HG03103 (cell line): ENCODE measurements at regions not wholly inside any gene's neighbourhood (a gene's known extent, or its start where the extent isn't known, plus 50 kb on each side); places are given as distances from the start of the nearest gene placed in this dataset.
"Not testable (repeated sequence)": the region's sequence is repeated elsewhere in the genome, so short reads cannot be mapped to it uniquely, and the experiment has no call there.

Experiments used
- ATAC-seq: cut with Tn5 transposase; IDR thresholded peaks from one replicate; pipeline ENCODE4 v1.9.1; 2021; ENCODE audit warnings: low read depth; ENCODE audit not compliant: unreplicated experiment

DNA sequence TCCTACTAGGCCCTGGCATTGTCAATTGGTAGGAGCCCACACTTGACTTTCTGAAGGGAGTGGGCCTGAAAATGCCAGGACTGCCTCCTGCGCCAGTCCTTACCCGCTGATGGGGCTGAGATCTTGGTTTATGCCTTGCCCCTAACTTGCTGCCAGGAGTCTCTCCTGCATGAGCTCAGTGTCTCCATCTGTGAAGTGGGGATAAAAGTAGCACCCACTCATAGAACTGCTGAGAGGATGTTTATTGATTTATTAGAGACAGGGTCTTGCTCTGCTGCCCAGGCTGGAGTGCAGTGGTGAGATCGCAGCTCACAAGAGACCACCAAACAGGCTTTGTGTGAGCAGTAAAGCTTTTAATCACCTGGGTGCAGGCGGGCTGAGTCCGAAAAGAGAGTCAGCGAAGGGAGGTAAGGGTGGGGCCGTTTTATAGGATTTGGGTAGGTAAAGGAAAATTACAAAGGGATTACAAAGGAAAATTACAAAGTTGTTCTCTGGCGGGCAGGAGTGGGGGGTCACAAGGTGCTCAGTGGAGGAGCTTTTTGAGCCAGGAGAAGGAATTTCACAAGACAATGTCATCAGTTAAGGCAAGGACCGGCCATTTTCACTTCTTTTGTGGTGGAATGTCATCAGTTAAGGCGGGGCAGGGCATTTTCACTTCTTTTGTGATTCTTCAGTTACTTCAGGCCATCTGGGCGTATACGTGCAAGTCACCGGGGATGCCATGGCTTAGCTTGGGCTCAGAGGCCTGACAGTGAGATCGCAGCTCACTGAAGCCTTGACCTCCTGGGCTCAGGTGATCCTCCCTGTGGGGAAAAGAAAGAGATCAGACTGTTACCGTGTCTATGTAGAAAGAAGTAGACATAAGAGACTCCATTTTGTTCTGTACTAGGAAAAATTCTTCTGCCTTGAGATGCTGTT, 93.7 kb downstream of the LSM3 start:
- ATAC-seq: not testable (repeated sequence)

DNA sequence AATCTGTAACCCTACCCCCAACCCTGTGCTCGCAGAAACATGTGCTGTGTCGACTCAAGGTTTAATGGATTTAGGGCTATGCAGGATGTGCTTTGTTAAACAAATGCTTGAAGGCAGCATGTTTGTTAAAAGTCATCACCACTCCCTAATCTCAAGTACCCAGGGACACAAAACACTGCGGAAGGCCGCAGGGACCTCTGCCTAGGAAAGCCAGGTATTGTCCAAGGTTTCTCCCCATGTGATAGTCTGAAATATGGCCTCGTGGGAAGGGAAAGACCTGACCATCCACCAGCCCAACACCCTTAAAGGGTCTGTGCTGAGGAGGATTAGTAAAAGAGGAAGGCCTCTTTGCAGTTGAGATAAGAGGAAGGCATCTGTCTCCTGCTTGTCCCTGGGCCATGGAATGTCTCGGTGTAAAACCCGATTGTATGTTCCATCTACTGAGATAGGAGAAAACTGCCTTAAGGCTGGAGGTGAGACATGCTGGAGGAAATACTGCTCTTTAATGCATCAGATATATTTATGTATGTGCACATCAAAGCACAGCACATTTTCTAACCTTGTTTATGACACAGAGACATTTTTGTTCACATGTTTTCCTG, 94.4 kb downstream of the LSM3 start:
- not testable (repeated sequence) for ATAC-seq

DNA sequence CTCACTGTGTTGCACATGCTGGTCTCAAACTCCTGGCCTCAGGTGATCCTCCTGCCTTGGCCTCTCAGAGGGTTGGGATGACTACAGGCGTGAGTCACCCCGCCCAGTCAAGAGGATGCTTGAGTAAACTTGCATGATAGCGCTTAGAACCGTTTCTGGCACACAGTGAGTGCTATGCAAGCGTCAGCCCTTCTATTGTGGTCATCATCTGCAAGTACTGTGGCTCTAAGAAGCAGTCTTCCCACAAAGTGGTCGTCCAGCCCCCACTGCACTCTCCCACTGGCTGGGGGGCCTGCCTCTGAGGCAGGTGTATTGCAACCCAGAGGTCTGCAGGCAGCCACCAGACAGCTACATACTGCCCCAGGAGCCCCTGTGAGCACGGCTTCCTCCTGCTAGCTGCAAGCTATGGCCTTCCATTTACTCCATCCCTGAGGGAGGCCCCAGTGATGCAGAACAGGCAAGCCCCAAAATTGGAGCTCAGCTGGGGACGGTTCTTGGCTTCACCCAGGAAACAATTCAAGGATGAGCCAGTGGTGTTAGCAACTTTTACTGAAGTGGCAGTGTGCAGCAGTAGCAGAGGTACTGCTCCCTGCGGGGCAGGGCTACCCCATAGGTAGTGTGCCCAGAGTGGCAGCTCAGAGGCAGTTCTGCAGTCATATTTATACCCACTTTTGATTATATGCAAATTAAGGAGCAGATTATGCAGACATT, 95.4 kb downstream of the LSM3 start:
- ATAC-seq: no peak

DNA sequence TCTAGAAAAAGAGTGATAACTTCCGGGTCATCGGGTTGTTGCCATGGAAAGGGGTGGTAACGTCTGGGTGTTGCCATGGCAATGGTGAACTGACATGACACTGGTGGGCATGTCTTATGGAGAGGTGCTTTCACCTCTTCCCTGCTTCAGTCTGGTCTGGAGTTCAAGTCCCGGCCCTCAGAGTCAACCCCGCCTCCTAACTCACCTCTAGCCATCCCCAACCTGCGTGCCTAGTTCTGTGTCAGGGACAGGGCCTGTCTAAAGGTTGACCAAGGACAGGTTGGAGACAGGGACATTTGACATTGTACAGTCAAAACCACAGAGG, 96.0 kb downstream of the LSM3 start:
- no peak for ATAC-seq

DNA sequence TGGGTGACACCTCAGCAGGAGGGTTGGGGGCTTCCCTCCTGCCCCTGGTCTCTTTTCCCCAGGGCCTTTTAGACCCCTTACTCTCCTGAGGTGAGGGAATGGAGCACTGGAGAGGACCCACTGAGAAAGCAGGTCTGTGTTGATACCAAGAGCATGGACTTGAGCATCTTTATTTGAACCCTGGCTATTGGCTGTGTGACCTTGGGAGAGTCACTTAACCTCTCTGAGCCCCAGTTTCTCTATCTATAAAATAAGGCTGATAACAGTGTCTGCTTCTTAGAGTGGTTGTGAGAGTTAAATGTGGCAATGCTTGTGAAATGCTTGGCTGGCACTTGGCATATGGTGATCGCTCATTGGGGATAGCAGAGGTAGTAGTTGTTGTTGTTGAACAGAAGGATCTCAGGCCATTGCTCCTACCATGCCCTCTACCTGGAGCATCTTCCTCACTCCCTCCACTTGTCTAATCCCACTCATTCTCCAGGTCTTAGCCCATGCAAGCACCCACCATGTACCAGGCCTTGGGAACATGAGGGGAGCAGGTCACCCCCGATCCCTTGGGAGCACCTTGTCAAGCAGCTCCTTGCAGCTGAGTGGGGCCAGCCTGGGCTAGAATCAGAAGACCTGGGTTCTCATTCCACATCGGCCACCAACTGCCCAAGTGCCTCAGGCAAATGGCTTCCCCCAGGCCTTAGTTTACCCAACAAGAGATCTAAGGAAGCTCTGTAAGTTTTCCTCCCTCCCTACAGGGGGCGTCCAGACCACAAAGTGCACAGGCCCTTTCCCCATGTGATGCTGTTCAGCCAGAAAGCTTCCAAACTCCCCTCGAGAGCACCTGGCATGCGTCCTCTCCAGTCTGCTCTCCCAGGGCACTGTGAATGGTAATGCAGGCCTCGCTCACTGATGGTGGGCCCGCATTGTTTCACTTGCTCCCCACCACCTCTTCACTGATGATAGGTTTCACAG, 96.7 kb downstream of the LSM3 start:
- ATAC-seq: no peak

DNA sequence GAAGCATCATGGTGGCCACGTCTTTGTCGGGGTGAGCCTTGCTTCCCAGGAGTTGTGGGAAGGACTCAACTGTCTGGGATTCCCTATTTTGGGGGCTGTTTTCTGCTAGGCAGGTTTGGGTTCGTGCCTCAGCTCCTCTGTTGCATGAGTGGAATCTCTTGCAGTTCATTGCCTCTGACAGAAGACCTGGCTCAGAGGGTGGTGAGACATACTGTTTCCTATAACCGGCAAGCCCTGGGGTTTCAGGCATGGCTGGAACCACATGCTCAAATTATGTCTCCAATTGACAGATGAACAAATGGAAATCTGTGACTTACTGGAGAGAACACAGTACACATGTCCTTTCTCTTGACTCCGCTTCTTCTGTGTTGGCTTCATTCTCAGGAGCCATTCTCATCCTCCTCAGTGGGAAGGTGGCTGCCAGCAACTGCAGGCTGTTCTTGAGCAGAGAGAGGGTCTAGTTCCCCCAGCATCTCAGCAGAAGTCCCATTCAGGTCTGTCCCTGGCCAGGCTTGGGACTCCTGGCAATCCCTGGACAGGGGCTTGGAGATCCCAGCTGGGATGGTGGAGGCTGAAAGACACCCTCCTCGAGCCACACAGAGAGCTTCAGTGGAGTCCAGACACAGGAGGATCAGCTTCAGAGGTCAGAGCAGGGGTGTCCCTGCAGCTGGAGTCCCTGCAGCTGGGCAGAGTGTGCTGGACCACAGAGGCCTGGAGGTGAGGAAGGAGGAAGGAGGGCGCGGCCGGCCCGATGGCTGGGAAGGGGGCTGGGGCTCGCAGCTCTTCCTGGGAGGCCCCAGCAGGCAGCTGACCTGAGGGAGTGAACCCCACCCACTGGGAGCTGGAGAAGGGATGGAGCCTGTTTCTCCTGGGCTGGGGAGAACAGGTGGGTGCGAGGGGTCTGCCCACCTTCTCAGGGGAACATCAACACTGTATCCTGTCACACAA, 97.6 kb downstream of the LSM3 start:
- ATAC-seq: no peak

DNA sequence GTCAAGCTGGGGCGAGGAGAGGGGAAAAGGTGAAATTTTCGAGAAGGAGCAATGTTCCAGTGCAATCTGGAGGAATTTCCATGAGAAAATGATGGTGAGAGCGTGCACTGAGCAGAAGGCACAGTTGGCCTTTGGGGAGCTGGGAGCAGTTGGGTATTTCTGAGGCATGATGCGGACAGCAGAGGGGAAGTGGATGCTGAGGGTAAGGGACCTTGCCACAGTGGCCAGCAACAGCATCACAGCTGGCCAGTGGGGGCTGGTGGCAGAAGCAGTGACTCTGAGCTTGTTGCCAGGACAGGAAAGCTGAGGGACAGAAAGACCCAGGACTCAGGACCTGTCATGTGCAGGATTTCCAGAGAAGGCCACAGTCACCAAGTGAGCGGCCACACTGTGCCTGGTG, 98.9 kb downstream of the LSM3 start:
- no peak for ATAC-seq

DNA sequence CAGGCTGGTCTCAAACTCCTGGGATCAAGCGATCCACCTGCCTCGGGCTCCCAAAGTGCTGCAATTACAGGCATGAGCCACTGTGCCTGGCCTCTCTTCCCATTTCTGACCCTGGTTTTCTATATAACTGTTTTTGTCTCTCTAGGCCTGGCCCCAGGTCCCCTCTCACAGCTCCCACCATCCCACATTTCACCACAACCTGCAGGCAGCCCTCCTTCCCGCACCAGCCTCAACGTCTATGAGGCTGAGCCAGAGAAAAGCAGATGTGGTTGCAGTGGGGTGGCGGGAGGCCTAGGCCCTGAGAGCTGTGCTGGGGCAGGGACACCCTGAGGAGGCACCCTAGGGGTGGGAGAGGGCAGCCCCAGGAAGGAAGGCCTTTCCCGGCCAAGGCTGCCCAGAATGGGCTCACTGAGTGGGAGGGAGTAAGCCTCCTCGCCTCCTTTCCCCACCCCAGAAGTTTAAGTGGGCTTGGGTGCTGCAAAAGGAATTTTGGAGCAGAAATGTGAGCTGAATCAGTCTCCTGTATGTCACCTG, 99.7 kb downstream of the LSM3 start:
- ATAC-seq: no peak

DNA sequence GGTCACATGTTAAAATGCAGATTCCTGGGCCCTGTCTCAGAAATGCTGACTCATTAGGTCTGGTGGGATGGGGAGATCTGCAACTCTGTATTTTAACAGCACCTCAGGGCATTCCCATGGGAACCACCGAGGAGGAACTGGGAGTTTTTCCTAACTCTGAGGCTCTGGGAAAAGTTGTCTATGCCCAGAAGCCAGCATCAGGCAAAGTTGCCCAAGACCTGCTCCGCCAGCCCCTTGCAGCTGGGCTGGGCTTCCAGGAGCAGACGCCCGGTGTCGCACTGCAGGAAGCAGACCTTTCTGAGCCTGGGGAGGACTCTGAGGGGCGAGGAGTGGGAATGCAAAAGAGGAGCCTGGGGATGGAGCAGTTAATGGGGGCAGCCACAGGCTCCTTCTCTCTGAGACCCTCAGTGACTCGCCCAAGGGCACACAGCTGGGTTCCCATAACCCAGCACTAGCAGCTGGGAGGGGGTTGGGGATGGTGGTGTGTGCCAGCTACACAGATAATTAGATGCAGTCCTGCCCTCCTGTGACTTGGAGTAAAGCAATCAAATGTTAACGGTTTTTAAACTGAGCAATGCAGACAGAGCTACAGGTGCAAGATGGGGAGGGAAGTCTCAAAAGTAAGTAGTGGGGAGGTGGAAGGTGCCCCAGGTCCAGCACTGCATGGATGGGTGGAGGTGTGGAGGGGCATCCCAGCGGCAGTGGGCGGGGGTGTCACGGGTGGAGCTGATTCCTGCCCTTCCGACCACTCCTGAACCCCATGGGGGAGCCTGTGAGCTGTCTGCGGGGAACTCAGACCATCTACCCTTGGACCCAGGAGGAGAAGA, 100.4 kb downstream of the LSM3 start:
- no peak for ATAC-seq

DNA sequence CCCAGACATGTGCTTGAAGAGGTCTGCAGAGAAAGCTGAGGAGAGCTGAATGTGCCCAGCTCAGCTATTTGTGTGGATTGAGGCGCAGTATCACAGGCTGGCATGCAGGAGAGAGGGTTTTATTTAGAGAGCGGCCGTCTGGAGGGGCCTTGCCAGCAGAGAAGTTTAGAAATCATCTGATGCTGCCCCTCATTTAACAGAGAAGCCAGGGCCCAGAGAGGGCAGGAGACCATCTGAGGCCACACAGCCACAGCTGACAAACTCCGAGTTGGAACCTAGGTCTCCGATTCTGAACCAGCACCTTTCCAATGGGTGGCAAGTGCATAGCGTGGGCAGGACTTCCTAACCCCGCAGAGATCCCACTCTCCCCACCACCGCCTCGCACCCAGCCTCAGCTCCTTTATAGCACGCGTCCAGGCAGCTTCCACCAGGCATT, 101.0 kb downstream of the LSM3 start:
- ATAC-seq: no peak

DNA sequence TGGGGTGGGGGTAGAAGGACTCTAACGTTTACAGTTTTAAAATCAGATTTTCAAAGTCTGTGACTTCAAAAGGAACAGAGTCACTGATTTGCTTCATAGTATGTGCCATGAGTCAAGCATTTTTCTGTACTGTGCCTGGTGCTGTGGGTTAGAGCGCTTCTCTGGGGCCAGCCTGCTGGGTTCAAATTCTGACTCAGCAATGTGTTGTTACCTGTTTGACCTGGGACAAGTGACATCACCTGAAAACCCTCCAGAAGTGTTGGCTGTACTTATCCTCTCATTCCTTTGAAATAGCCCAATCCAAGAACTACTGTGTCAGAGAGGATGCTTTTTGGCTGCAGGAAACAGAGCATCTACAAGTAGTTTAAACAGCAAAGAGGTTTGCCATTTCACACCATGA, 101.7 kb downstream of the LSM3 start:
- ATAC-seq: no peak

DNA sequence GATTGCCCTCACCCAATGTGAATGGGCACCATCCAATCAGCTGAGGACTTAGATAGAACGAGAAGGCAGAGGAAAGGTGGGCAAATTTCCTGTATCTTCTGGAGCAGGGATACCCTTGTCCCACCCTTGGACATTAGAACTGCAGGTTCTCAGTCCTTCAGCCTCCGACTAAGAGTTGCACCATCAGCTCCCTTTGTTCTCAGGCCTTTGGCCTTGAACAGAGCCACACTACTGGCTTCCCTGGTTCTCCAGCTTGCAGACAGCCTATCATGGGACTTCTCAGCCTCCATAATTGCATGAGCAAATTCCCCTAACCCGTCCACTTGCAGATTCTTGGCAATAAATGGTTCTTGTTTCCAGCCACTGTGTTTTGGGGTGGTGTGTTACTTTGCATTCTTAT, 102.4 kb downstream of the LSM3 start:
- no peak for ATAC-seq

DNA sequence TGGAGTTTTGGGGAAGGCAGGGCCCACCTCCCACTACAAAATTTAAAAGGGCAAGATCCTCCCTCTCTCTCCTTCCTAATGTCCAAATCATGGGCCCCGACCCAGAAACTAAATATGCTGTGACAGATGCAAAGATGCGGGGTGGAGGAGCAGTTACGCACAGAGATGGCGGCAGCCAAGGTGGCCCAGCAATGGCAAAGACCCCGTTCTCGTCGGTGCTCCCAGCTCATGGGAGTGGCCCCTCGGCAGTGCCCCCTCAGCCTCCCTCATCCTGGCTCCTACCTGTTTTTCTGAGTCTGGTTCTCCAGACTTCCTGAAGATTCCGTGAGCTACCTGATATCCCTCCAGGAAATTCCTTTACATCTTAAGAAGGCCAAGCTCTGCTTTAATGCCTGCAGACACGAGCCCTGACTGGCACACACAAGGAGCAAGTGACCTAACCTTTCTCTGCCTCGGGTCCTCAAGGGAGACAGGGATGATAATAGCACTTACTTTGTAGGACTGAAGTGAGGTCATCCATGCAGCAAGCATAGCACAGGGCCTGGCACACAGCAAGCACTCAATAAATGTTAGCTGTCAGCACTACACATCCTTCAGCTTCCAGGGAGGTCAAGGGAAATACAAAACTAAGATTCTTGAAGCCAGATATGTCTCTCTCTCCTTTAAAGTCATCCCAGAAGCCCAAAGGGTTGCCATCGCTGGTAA, 103.5 kb downstream of the LSM3 start:
- no peak for ATAC-seq

DNA sequence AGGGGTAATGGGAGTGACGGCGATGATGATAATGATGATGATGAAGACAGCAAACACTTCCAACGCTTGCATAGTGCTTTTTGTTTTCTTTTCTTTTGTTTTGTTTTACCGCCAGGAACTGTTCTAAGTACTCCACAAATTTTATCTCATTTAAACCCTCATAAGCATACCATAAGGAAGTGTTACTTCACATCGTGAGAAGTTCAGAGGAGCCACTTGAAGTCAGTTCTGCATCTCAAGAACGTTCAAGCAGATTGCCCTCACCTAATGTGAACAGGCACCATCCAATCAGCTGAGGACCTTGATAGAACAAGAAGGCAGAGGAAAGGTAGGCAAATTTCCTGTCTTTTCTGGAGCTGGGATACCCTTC, 104.1 kb downstream of the LSM3 start:
- no peak for ATAC-seq

DNA sequence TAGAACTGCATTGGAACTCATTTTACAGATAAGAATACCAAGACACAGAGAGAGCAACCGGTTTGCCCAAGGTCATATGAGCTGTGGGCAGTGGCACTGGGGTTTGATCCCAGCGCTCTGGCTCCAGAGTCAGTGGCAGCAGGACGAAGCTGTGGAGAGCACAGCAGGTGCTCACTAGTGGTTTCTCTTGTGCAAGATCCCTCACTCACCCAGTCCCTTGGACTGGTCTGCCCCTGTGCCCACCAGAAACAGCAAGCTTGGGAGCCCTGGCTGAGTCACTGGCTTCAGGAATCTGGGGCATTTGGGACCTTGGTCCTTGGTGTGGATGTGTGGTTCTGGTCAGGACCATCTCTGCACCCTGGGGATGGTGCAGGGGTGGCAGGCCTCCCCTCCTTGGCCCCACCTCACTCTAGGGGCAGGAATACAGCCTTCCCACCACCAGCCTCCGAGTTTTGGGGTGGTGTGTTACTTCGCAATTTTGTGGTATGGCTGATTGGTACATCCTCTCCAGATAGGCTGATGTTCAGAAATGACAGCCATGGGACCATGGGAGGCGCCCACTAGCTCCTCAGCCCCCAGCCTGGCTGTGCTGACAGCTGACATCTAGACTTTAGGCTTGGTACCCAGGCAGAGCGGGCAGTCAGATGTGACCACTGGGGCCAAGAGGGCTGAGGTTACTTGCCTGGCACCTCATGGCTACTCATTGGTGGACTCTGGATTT, 104.6 kb downstream of the LSM3 start:
- no peak for ATAC-seq

DNA sequence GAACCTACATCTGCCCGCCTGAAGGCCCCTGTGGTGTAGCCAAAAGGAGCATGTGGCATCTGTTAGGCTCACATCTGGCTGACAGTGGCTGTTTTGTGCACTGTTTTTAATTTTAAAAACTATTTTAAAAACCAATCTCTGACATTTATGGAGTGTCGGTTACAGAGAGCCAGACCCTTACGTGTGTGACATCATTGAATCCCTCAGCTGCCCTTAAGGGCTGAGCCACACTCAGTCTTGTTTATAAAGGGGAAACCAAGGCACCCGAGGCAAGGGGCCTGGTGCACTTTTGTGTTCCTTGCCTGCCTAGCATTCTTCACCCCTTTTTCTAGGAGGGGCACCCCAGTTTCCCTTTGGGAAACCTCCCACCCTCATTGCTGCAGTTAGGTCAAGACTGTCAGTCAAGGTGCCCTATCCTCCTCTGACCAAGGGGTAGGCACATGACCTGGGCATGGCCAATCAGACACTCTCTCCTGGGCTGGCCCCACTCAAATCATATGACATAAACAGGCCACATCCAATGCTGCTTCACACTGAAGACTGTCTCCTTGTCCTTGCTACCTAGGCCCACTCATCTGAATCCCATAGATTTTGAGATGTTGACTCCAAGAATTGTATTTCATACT, 105.3 kb downstream of the LSM3 start:
- ATAC-seq: no peak
